ENCODE measurements at regions not wholly inside any gene's neighbourhood (a gene's known extent, or its start where the extent isn't known, plus 50 kb on each side); places are given as distances from the start of the nearest gene placed in this dataset.

DNA sequence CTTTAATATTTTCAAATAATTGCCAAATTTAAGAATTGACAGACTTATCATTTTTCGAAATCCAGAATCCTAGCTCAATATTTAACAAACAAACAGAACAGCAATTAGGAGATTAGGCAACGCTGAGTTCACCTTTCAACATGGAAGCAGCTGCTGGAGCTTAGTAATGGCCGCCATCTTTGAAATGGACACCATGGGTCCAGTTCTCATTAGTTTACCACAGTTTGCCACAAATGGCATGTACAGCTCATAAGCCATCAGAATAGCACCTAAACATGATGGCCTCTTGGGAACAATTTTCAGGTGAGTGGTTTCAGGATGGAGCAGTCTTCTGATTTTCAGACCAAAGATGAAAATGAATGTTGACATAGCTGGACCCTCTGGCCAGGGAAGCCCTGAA lies 313.6 kb upstream of the OBI1 start:
- no peak for DNase-seq (ENCODE audit: low spot score)
- H3K4me1 ChIP-seq (replicated peaks) = no peaks in the 10 kb centered on the region
- WGBS = 93% methylated on average over 3 of the region's 3 CpGs

DNA sequence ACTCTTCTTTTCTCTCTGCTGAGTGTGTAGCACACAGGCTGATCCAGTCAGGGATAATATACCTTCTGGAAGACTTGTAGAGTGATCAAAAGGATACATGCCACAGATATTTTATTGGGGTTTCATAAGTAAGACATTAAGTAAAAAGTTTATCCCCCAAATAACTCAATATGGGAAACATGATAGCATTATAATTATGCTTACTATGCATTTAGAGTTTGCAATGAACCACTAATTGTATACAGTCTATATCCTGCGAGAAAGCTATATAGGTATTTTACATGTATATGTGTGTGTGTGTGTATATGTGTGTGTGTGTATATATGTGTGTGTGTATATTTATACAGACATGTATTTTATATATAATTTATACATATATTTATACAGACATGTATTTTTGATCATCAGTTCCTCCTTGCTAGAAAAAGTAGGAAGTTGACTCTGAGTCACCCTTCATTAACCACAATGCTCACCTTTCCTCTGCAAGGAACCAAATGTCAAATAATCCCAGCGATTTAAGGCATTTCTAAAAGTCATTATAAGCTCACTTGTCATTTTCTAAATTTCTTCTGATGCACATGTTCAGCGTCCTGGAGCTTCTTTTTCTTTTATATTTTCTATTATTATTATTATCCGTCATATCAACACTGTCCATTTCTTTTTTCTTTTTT lies 312.5 kb upstream of the OBI1 start:
- H3K9me3 ChIP-seq = no peaks in the 10 kb centered on the region
- no peaks in the 10 kb centered on the region for H3K36me3 ChIP-seq
- H3K4me3 ChIP-seq = no peak overlapping the region
- intact Hi-C loops (cut with DNase I) = no loop called here
- no peaks in the 10 kb centered on the region for H3K4me1 ChIP-seq (replicated peaks)
- TF ChIP-seq POLR2A (IDR thresholded peaks at IDR 0.05) = no peak
- TF ChIP-seq, protein P1, sequence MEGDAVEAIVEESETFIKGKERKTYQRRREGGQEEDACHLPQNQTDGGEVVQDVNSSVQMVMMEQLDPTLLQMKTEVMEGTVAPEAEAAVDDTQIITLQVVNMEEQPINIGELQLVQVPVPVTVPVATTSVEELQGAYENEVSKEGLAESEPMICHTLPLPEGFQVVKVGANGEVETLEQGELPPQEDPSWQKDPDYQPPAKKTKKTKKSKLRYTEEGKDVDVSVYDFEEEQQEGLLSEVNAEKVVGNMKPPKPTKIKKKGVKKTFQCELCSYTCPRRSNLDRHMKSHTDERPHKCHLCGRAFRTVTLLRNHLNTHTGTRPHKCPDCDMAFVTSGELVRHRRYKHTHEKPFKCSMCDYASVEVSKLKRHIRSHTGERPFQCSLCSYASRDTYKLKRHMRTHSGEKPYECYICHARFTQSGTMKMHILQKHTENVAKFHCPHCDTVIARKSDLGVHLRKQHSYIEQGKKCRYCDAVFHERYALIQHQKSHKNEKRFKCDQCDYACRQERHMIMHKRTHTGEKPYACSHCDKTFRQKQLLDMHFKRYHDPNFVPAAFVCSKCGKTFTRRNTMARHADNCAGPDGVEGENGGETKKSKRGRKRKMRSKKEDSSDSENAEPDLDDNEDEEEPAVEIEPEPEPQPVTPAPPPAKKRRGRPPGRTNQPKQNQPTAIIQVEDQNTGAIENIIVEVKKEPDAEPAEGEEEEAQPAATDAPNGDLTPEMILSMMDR (IDR thresholded peaks at IDR 0.05) = no peak
- 82% methylated on average over 4 of the region's 4 CpGs for WGBS
- DNase-seq (ENCODE audit: low spot score) = no peak
- no peaks in the 10 kb centered on the region for H3K27me3 ChIP-seq (replicated peaks; ENCODE audit: insufficient read depth)
- H3K27ac ChIP-seq = no peak overlapping the region

More for the DNA sequence above, 313.6 kb upstream of the OBI1 start:
- Histone ChIP-seq H3K27ac (no peak overlapping the region), H3K27me3 (replicated peaks; ENCODE audit: insufficient read depth) (no peaks in the 10 kb centered on the region), H3K9me3 (no peaks in the 10 kb centered on the region), H3K36me3 (no peaks in the 10 kb centered on the region), H3K4me3 (no peak overlapping the region)
- intact Hi-C loops (cut with DNase I) = no loop called here
- TF ChIP-seq POLR2AphosphoS5 (IDR thresholded peaks at IDR 0.05) (no peak), POLR2A (IDR thresholded peaks at IDR 0.05) (no peak)
- TF ChIP-seq, protein P1 (IDR thresholded peaks at IDR 0.05) = no peak

DNA sequence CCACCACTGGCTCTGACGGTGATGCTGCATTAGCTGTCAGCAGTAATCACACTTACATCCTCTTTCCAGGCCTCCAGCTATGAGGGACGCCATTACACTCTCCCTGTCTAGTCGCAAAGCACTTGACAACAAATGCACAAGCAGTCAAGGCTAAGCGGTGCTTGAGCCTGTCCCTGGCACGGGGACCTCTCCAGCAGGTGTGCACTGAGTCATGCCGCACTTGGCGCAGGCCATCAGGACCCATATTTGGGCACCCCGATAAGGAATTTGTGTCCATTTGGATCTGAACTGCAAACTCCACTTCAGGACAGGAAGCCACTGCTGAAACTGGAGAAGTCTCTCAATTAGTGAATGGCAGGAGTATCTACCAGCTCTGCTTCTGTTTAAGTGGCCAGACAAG lies 301.9 kb upstream of the OBI1 start:
- no peaks in the 10 kb centered on the region for H3K27me3 ChIP-seq (replicated peaks; ENCODE audit: insufficient read depth)
- whole genome bisulfite sequencing = 85% methylated on average over 8 of the region's 8 CpGs
- TF ChIP-seq, protein P1 (IDR thresholded peaks at IDR 0.05) = no peak
- TF ChIP-seq POLR2AphosphoS5 (IDR thresholded peaks at IDR 0.05) (no peak), POLR2A (IDR thresholded peaks at IDR 0.05) (no peak)
- no peak overlapping the region for H3K27ac ChIP-seq
- H3K4me1 ChIP-seq (replicated peaks) = no peaks in the 10 kb centered on the region
- no peaks in the 10 kb centered on the region for H3K9me3 ChIP-seq
- DNase-seq (ENCODE audit: low spot score) = no peak
- no peaks in the 10 kb centered on the region for H3K36me3 ChIP-seq
- intact Hi-C loops (cut with DNase I) = no loop called here
- no peak overlapping the region for H3K4me3 ChIP-seq

DNA sequence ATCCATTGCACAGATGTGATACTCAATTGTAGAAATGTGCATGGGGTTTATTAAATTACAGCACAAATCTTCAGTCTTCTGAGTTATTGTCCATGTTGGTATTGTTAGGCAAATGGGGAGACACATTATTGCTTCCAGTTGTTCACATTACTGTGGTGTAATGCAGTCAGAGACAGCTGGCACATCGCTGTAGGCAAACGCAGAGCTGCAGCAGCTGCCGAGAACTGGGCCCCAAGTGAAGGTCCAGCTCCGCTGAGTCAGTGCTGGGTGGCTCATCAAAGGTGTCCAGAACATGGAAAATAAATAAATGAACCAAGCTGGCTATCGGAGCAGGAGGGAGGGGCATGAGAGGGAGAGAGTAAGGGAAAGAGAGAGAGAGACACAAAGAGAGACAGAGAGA lies 299.1 kb upstream of the OBI1 start:
- no peak for DNase-seq (ENCODE audit: low spot score)
- H3K4me3 ChIP-seq = no peak overlapping the region
- H3K27me3 ChIP-seq (replicated peaks; ENCODE audit: insufficient read depth) = no peaks in the 10 kb centered on the region
- H3K9me3 ChIP-seq = no peaks in the 10 kb centered on the region
- TF ChIP-seq POLR2AphosphoS5 (IDR thresholded peaks at IDR 0.05) = no peak
- TF ChIP-seq, protein P1 (IDR thresholded peaks at IDR 0.05) = no peak
- no peak for TF ChIP-seq POLR2A (IDR thresholded peaks at IDR 0.05)
- WGBS = 37% methylated on average over 5 of the region's 5 CpGs
- no peaks in the 10 kb centered on the region for H3K36me3 ChIP-seq
- no peak overlapping the region for H3K27ac ChIP-seq
- intact Hi-C loops (cut with DNase I) = no loop called here
- H3K4me1 ChIP-seq (replicated peaks) = no peaks in the 10 kb centered on the region

DNA sequence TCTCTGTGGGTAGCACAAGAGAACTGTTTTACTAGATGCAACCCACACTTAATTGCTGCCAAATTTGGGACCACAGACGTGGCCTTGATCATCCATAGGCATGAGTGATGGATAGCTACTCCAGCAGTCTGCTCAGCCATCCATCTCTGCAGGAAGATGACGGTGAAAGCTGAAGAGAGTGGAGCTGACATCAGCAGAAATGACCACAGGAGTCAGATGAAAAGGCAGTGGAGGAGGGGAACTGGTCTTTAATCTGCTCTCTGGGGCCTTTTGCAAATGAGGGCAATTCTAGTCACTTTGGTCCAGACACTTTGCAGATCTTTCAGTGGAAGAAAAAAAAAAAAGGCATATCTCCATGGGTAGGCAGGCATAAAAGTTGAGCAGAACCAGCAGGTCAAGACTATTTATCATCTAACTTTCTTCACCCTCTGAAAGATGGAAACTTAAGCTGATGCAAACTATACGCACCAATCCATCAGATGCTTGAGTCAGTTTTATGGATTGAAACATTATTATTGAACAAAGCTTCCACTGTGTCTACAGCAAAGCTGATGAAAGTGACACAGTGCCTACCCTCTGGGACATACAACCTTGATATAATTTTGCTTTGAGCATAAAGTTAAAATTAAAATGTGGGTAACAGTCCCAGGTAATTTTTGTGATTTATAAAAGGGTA lies 281.6 kb upstream of the OBI1 start:
- 33% methylated on average over 3 of the region's 3 CpGs for WGBS
- intact Hi-C loops (cut with DNase I) = no loop called here

More for the DNA sequence above, 281.6 kb upstream of the OBI1 start:
- DNase-seq (ENCODE audit: low spot score) = no peak
- TF ChIP-seq POLR2A (IDR thresholded peaks at IDR 0.05) = no peak
- TF ChIP-seq, protein P1 (IDR thresholded peaks at IDR 0.05) = no peak
- no peak for TF ChIP-seq POLR2AphosphoS5 (IDR thresholded peaks at IDR 0.05)
- Histone ChIP-seq H3K4me3 (no peak overlapping the region), H3K9me3 (no peaks in the 10 kb centered on the region), H3K27me3 (replicated peaks; ENCODE audit: insufficient read depth) (no peaks in the 10 kb centered on the region), H3K27ac (no peak overlapping the region), H3K4me1 (replicated peaks) (no peaks in the 10 kb centered on the region), H3K36me3 (no peaks in the 10 kb centered on the region)

All from prostate gland (tissue), 2 donors.